ENCODE measurements at regions not wholly inside any gene's neighbourhood (a gene's known extent, or its start where the extent isn't known, plus 50 kb on each side); places are given as distances from the start of the nearest gene placed in this dataset.

DNA sequence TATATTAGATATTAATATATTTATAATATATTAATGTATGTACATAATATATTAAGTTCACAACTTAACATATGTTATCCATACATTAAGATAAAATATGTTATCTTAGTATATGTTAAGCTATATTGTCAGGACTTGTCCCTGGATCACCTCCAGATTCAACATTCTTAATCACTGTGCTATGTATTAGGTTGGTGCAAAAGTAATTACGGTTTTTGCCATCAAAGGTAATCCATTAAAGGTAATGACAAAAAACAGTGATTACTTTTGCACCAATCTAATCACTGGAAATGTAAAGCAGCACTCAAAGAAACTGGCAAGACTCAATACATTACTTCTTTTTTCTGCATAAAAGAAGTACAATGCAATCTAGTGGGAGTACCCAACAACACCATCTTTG is 1099.0 kb upstream of the SLC39A10 start:
- TF ChIP-seq, protein P1, sequence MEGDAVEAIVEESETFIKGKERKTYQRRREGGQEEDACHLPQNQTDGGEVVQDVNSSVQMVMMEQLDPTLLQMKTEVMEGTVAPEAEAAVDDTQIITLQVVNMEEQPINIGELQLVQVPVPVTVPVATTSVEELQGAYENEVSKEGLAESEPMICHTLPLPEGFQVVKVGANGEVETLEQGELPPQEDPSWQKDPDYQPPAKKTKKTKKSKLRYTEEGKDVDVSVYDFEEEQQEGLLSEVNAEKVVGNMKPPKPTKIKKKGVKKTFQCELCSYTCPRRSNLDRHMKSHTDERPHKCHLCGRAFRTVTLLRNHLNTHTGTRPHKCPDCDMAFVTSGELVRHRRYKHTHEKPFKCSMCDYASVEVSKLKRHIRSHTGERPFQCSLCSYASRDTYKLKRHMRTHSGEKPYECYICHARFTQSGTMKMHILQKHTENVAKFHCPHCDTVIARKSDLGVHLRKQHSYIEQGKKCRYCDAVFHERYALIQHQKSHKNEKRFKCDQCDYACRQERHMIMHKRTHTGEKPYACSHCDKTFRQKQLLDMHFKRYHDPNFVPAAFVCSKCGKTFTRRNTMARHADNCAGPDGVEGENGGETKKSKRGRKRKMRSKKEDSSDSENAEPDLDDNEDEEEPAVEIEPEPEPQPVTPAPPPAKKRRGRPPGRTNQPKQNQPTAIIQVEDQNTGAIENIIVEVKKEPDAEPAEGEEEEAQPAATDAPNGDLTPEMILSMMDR (IDR thresholded peaks at IDR 0.05) = no peak
- TF ChIP-seq POLR2A (IDR thresholded peaks at IDR 0.05) = no peak

All from breast epithelium (tissue), 3 donors.